Hematopoietic multipotent progenitor cell treated with erythropoietin and hydrocortisone succinate and interleukin-3 and kit ligand, for 15 days (in vitro differentiated cells): ENCODE measurements at regions not wholly inside any gene's neighbourhood (a gene's known extent, or its start where the extent isn't known, plus 50 kb on each side); places are given as distances from the start of the nearest gene placed in this dataset.
"Not testable (repeated sequence)": the region's sequence is repeated elsewhere in the genome, so short reads cannot be mapped to it uniquely, and the experiment has no call there.

Experiments used
- DNase-seq: peaks from one replicate; pipeline ENCODE4 v3.0.0-alpha.2; 2015; ENCODE audit warnings: low spot score

GRCh38 chr22:48511781-48512327 is 1315.8 kb downstream of the BRD1 start:
- no peak for DNase-seq

GRCh38 chr22:48511211-48511610 is 1316.5 kb downstream of the BRD1 start:
- DNase-seq, result no peak

DNA sequence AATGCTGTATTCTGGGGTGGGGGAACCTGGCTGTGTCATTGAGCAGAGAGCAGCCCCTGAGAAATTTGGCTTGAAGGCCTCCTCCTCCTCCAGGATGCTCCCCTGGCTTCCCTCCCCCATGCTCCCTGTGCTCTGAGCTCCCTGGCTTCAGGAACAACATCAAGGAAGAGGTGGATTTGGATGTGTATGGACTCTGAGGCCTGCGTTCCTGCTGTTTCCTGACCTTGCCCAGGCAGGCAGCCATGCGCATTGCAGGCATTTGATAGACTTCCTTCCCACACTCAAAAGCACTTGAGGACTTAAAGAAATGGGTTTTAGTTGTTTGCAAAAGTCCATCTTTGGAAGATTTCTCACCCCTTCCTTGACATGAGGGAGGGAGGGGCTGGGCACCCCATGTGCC is 1317.1 kb downstream of the BRD1 start:
- no peak for DNase-seq

DNA sequence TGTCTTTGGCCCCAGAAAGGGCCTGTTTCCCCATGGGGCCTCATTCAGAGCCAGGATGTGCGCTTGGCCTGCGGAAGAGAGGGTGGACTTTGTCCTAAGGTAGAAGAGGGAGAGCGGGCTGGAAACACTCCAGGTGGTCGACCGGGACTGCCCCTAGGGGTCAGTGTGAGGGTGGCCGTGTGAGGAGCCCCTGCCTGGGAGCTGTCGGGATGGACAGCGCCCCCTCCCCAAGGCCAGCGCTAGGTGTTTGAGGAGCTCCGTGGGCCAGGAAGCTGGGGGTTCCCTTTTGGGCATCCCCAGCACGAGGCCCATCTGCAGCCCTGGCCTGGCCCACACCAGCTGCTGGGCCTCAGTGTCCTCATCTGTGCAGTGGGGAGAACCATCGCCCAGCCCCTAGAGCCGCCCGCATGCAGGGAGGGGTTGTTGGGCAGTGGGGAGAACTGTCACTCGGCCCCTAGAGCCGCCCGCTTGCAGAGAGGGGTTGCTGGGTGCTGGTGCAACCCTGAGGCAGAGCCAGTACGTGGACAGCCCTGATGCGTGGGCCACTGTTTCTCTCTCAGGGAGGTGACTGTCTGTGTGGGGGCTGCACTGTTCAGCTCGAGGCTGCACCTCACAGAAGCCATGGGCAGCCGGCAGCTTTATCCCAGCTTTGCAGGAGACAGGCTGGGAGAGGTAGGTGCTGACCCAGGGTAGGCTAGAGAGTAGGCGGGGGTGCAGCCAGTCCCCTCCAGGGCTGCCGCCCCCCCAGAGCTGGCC is 1319.9 kb downstream of the BRD1 start:
- DNase-seq, result no peak

DNA sequence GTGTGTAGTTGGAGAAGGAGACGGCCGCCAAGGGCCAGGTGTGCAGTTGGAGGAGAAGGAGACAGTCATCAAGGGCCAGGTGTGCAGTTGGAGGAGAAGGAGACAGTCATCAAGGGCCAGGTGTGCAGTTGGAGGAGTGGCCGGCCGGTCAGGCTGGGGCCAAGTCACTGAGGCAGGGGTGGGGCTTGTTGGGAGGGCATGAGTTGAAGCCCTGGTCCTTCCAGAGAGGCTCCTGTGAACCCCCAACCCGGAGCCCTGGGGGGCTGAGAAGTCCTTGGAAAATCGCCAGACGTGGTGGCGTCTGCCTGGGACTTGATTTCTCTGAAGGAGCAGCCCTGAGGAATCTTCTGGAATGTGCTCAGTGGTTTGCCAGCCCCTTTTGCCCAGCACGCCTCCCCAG is 1320.5 kb downstream of the BRD1 start:
- no peak for DNase-seq

DNA sequence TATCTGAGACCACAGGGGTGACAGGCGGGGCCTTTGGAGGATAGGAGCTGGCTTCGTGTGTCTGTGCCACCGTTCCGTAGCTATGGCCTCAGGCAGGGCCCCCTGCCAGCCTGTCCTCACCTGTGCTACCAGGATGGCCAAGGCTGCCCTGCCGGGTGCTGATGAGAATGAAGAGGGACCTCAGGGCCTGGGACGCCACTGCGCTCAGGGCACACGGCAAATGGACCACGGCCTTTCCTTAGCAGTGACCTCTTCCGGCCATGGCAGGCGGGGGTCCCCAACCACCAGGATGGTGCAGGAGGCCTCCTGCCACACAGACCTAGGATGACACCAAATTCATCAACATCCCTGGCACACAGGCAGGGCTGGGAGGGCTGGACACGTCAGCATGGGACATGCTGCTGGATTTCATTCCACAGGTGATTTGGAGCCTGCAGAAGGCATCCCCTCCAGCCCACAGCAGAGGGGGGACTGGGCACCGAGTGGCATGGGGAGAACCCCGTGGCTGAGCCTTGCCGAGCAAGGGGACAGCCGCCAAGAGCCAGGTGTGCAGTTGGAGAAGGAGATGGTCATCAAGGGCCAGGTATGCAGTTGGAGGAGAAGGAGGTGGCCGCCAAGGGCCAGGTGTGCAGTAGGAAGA is 1321.0 kb downstream of the BRD1 start:
- no peak for DNase-seq

DNA sequence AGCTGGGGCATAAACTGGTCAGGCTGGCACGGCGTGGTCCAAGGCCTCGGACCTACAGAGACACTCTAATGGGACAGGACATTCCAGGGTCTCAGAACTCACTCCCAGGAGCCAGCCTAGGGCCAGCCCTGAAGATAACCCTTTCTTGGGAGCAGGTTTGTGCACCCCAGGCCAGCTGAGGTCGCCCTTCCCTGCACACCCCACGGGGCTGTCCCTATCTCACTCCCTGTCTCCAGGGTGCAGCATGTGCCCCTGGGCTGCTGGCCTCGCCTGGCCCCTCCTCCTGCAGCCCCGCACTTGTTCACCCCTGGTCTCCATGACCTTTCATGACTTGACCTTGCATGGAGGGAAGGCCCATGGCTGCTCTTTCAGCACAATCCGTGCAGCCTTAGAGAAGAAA is 1321.8 kb downstream of the BRD1 start:
- no peak for DNase-seq

- DNase-seq, result no peak
These were observed 1323.0 kb downstream of the BRD1 start for GRCh38 chr22:48504519-48505140.

GRCh38 chr22:48503876-48504275 is 1323.8 kb downstream of the BRD1 start:
- DNase-seq, result no peak

GRCh38 chr22:48503035-48503625 is 1324.5 kb downstream of the BRD1 start:
- no peak for DNase-seq

- DNase-seq, result no peak
These were observed 1326.4 kb downstream of the BRD1 start for GRCh38 chr22:48501231-48501750.

- no peak for DNase-seq
These were observed 1327.0 kb downstream of the BRD1 start for GRCh38 chr22:48500471-48501230.

- no peak for DNase-seq
These were observed 1327.9 kb downstream of the BRD1 start for GRCh38 chr22:48499456-48500425.

DNA sequence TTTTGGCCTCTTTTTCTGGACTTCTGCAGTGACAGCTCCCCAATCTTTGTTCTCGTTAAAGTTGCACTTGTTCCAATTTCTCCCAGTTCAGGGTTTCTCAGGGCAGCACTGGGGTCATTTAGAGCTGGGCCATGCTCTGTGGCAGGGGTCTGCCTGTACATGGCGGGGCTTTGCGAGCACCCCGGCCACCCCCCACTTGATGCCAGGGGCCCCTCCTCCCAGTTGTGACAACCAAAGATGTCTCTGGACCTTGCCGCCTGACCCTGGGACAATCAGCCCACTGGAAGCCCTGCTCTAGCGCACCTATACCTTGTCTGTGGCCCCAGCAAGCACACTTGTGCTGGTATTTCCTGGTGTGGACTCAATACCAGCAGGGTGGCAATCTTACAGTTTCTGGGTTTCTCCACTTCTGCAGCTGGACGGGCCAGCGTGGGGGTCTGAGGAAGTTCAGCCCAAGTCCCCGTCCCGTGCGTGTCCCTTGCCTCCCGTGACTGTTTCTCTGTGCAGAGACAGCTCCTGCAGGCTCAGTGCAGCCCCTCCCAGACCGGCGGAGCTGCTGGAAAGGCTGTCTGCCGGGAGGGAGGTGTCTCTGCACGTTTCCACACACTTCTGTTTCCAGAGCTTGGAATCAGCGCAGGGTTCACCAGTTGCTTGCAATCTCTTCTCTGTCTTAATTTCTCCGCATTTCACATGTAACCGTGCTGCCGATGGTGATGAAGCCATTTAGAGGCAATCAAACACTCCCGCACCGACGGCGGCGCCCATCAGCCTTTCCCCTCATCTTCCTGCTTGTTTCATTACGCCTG is 1328.9 kb downstream of the BRD1 start:
- no peak for DNase-seq

DNA sequence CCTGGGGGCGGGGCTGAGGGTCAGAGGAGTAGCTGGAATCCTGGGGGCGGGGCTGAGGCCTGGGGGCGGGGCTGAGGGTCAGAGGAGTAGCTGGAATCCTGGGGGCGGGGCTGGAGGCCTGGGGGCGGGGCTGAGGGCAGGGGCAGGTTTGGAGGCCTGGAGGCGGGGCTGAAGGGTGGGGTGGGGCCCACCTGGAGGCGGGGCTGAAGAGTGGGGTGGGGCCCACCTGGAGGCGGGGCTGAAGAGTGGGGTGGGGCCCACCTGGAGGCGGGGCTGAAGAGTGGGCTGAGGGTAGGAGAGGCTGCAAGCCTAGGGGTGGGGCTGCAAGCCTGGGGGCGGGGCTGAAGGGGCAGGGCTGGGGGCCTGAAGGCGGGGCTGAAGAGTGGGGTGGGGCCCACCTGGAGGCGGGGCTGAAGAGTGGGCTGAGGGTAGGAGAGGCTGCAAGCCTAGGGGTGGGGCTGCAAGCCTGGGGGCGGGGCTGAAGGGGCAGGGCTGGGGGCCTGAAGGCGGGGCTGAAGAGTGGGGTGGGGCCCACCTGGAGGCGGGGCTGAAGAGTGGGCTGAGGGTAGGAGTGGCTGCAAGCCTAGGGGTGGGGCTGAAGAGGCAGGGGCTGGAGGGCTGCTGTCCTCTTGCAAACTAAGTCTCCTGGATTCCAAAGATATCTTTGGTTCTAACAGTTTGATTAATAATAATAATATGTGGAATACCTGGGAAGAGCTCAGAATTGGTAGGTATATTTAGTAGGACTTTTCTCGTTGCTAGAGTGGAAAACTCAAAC is 1329.7 kb downstream of the BRD1 start:
- DNase-seq, result not testable (repeated sequence)

DNA sequence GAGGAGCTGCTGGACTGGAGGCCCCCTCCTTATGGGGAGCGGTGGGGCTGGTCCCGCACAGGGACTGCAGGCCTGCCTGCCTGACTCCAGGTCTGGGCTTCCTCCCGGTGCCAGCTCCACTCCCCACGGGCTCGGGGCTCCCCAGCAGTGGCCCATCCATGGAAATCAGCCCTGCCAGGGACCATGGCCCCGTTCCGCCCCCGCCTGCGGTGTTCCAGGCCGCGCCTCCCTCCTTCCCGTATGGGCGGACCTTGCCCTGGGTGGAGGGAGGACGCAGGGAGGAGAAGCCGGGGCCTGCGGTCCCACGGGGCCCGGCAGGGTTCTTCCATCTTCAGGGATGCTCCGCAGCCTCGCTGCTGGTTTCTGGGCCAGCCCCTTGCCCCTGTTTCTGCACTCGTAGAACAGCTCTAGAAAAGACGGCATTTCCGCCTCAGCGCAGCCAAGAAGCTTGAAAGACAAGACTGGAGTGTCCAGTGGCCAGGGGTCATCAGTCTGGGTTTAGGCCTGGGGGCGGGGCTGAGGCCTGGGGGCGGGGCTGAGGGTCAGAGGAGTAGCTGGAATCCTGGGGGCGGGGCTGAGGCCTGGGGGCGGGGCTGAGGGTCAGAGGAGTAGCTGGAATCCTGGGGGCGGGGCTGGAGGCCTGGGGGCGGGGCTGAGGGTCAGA is 1330.6 kb downstream of the BRD1 start:
- DNase-seq, result no peak

DNA sequence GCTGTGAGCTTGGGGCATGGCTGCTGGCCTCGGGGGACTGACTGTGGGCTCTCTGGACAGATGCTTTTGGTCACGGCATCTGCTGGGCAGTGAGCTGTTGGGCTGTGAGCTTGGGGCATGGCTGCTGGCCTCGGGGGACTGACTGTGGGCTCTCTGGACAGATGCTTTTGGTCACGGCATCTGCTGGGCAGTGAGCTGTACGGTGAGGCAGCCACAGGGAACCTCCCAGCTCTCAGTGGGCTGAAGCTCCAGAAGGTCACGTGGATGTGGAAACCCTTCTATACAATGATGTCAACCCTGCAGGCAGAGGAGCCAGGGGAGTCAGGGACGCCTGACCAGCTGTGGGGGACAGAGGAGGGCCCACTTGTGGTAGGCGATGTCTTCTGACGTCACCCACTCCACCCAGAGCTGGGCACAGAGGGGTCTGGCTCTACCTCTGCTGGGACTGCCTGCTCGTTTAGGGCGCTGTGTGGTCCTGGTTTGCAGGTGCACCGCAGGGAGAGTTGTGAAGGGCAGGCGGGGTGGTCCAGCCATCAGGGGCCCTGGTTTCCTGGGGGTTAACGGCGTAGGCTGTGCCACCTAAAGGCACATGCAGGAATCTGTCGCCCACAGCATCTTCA is 1331.3 kb downstream of the BRD1 start:
- no peak for DNase-seq

- DNase-seq, result no peak
These were observed 1332.0 kb downstream of the BRD1 start for GRCh38 chr22:48495751-48496080.
